Coronary artery (tissue), 2 donors: ENCODE measurements at regions not wholly inside any gene's neighbourhood (a gene's known extent, or its start where the extent isn't known, plus 50 kb on each side); places are given as distances from the start of the nearest gene placed in this dataset.

Source experiments
- DNase-seq: peaks from one replicate; pipeline ENCODE4 v3.0.0-alpha.2; 2017; ENCODE audit warnings: low spot score
- H3K27ac ChIP-seq, 2 donors: fragments of 200-600 bp; sonication (generic); one replicate each; pipeline ENCODE4 v1.5.1; 2016 to 2019
- H3K4me3 ChIP-seq: fragments of 200-600 bp; sonication (generic); 2 replicates; pipeline ENCODE4 v1.5.1; 2016; ENCODE audit warnings: mild to moderate bottlenecking, moderate library complexity
- CTCF ChIP-seq: fragments of 200-600 bp; sonication (generic); IDR thresholded peaks from one replicate; pipeline ENCODE4 v1.5.1; 2019; ENCODE audit warnings: antibody characterized with exemption

- Histone ChIP-seq H3K27ac (no peak overlapping the region), H3K4me3 (no peak overlapping the region)
- TF ChIP-seq CTCF = no peak
- DNase-seq = no peak
Measured at GRCh38 chr3:103918336-103918735, 1448.4 kb upstream of the ALCAM start.

GRCh38 chr3:103919327-103919726 is 1447.4 kb upstream of the ALCAM start:
- Histone ChIP-seq H3K4me3 (no peak overlapping the region), H3K27ac (no peak overlapping the region)
- no peak for TF ChIP-seq CTCF
- DNase-seq = no peak

- TF ChIP-seq CTCF = no peak
- H3K4me3 ChIP-seq = no peak overlapping the region
- no peak overlapping the region for H3K27ac ChIP-seq
- no peak for DNase-seq
Measured at GRCh38 chr3:103923907-103924306, 1442.8 kb upstream of the ALCAM start.

GRCh38 chr3:103924544-103924943 is 1442.2 kb upstream of the ALCAM start:
- DNase-seq = no peak
- Histone ChIP-seq H3K4me3 (no peak overlapping the region), H3K27ac (no peak overlapping the region)
- TF ChIP-seq CTCF = no peak

- no peak for TF ChIP-seq CTCF
- no peak overlapping the region for H3K27ac ChIP-seq
- H3K4me3 ChIP-seq = no peak overlapping the region
- no peak for DNase-seq
Measured at GRCh38 chr3:103926936-103927335, 1439.8 kb upstream of the ALCAM start.

GRCh38 chr3:103927896-103928295 is 1438.8 kb upstream of the ALCAM start:
- no peak for TF ChIP-seq CTCF
- Histone ChIP-seq H3K27ac (no peak overlapping the region), H3K4me3 (no peak overlapping the region)
- DNase-seq = no peak

- DNase-seq = no peak
- H3K4me3 ChIP-seq = no peak overlapping the region
- no peak for TF ChIP-seq CTCF
Measured at GRCh38 chr3:103937094-103937493, 1429.6 kb upstream of the ALCAM start.

More at GRCh38 chr3:103937094-103937493, 1429.6 kb upstream of the ALCAM start:
- no peak overlapping the region for H3K27ac ChIP-seq
